ENCODE measurements at regions not wholly inside any gene's neighbourhood (a gene's known extent, or its start where the extent isn't known, plus 50 kb on each side); places are given as distances from the start of the nearest gene placed in this dataset.

- ATAC-seq (ENCODE audit: low read depth), result no peak
- no peaks in the 10 kb centered on the region for H3K4me1 Mint-ChIP-seq
- no peaks in the 10 kb centered on the region for H3K27me3 Mint-ChIP-seq
- peaks cover 4% of the 10 kb centered on the region for H3K9me3 Mint-ChIP-seq
- no peak for DNase-seq
- TF ChIP-seq CTCF (IDR thresholded peaks at IDR 0.05), result no peak
- intact Hi-C loops (cut with micrococcal nuclease), result no loop called here
- H3K4me3 Mint-ChIP-seq, result no peak overlapping the region
- H3K36me3 Mint-ChIP-seq (ENCODE audit: low read depth), result no peaks in the 10 kb centered on the region
- H3K27ac Mint-ChIP-seq, result no peak overlapping the region
- CTCF ChIA-PET, result no interaction called here
- POLR2A ChIA-PET, result no interaction called here
These were observed 481.4 kb downstream of the SLITRK6 start for GRCh38 chr13:85317781-85318180.

DNA sequence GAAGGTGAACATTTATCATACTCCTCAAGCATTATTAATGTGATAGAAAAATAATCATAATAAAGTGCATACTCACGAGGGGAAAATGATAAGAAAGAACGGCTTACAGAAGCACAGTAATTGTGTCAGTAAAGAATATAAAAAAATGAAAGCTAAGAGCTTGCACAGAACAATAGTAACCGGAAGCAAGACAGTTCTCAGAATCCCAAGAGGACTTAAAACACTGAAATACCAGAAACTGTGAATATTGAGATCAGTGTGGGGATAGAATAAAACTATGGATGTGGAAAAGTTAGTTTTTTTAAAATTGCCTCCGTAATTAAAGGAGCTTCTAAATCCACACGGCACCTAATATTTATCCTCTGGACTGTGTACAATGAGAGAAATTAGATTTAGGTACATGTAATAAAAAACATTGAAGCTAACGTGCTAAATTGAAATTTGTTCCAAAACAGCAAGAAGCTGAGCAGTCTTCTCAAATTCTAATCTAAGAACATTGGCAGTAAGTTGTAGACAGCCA lies 482.7 kb downstream of the SLITRK6 start:
- Mint-ChIP-seq H3K9me3 (peaks cover 4% of the 10 kb centered on the region), H3K4me3 (no peak overlapping the region), H3K27me3 (no peaks in the 10 kb centered on the region), H3K4me1 (no peaks in the 10 kb centered on the region), H3K27ac (no peak overlapping the region), H3K36me3 (ENCODE audit: low read depth) (no peaks in the 10 kb centered on the region)
- DNase-seq (no peak), ATAC-seq (ENCODE audit: low read depth) (no peak)
- no peak for TF ChIP-seq CTCF (IDR thresholded peaks at IDR 0.05)
- POLR2A ChIA-PET, result no interaction called here
- intact Hi-C loops (cut with micrococcal nuclease), result no loop called here
- CTCF ChIA-PET, result no interaction called here

- intact Hi-C loops (cut with micrococcal nuclease), result no loop called here
- no peaks in the 10 kb centered on the region for H3K36me3 Mint-ChIP-seq (ENCODE audit: low read depth)
- H3K27ac Mint-ChIP-seq, result no peak overlapping the region
- ChIA-PET CTCF (no interaction called here), POLR2A (no interaction called here)
- no peak overlapping the region for H3K4me3 Mint-ChIP-seq
- H3K9me3 Mint-ChIP-seq, result peaks cover 7% of the 10 kb centered on the region
- H3K4me1 Mint-ChIP-seq, result no peaks in the 10 kb centered on the region
- no peak for TF ChIP-seq CTCF (IDR thresholded peaks at IDR 0.05)
- no peak for DNase-seq
- no peaks in the 10 kb centered on the region for H3K27me3 Mint-ChIP-seq
- ATAC-seq (ENCODE audit: low read depth), result no peak
These were observed 484.5 kb downstream of the SLITRK6 start for GRCh38 chr13:85314686-85315085.

GRCh38 chr13:85313761-85314503 lies 485.3 kb downstream of the SLITRK6 start:
- no peaks in the 10 kb centered on the region for H3K4me1 Mint-ChIP-seq
- no peaks in the 10 kb centered on the region for H3K27me3 Mint-ChIP-seq
- ATAC-seq (ENCODE audit: low read depth) (no peak), DNase-seq (no peak)
- H3K4me3 Mint-ChIP-seq, result no peak overlapping the region
- intact Hi-C loops (cut with micrococcal nuclease), result no loop called here
- CTCF ChIA-PET, result no interaction called here
- peaks cover 8% of the 10 kb centered on the region for H3K9me3 Mint-ChIP-seq
- H3K36me3 Mint-ChIP-seq (ENCODE audit: low read depth), result no peaks in the 10 kb centered on the region
- H3K27ac Mint-ChIP-seq, result no peak overlapping the region
- no peak for TF ChIP-seq CTCF (IDR thresholded peaks at IDR 0.05)
- POLR2A ChIA-PET, result no interaction called here

GRCh38 chr13:85312071-85312470 lies 487.1 kb downstream of the SLITRK6 start:
- intact Hi-C loops (cut with micrococcal nuclease), result no loop called here
- no peak for ATAC-seq (ENCODE audit: low read depth)

More at GRCh38 chr13:85312071-85312470, 487.1 kb downstream of the SLITRK6 start:
- no peak for TF ChIP-seq CTCF (IDR thresholded peaks at IDR 0.05)
- ChIA-PET POLR2A (no interaction called here), CTCF (no interaction called here)
- Mint-ChIP-seq H3K27ac (no peak overlapping the region), H3K9me3 (peaks cover 12% of the 10 kb centered on the region), H3K27me3 (no peaks in the 10 kb centered on the region), H3K36me3 (ENCODE audit: low read depth) (no peaks in the 10 kb centered on the region), H3K4me1 (no peaks in the 10 kb centered on the region), H3K4me3 (no peak overlapping the region)
- no peak for DNase-seq

Data from activated B cell treated with CpG ODN at 0.5 μM for 24 hours (primary cell).